GM18870 (cell line): ENCODE measurements at regions not wholly inside any gene's neighbourhood (a gene's known extent, or its start where the extent isn't known, plus 50 kb on each side); places are given as distances from the start of the nearest gene placed in this dataset.

Experiments used
- ATAC-seq: cut with Tn5 transposase; IDR thresholded peaks from one replicate; pipeline ENCODE4 v1.9.1; 2021; ENCODE audit warnings: moderate library complexity; ENCODE audit not compliant: unreplicated experiment

- ATAC-seq = no peak
These were observed 99.6 kb upstream of the CACNA1E start for GRCh38 chr1:181383695-181384094.

DNA sequence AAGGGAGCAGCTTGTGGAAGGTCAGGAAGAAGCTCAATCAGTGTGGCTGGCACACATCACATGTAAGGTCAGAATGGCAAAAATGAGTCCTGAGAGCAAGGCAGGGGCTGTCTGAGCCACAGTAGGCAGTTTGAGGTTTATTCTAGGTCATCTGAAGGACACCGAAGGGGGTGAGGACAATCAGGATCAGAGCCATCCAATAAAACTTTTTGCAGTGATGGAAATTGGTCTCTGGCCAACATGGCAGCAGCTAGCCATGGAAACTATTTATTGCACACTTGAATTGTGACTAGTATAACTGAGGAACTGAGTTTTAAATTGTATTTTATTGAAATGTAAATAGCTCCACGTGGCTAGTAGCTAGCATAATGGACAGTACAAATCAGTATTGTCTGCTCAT is 97.0 kb upstream of the CACNA1E start:
- ATAC-seq = no peak

DNA sequence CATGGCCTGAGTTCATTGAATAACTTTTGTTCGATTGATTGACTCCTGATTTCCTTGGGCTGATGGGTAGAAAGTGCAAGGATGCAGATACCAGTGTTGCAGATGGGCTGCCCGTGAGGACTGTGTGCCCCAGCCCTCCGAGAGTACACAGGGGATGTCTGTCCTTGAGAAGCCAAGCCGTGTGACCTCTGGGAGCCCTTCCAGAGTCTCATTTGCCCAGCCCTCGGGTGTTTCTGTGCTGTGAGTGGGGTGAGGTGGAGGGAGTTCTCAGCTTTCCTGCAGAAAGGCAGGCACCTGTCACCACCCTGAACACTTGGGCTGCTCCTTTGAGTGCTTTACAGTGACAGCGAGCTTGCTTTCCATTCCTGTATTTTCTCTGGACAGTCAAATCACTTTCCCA is 96.4 kb upstream of the CACNA1E start:
- no peak for ATAC-seq

DNA sequence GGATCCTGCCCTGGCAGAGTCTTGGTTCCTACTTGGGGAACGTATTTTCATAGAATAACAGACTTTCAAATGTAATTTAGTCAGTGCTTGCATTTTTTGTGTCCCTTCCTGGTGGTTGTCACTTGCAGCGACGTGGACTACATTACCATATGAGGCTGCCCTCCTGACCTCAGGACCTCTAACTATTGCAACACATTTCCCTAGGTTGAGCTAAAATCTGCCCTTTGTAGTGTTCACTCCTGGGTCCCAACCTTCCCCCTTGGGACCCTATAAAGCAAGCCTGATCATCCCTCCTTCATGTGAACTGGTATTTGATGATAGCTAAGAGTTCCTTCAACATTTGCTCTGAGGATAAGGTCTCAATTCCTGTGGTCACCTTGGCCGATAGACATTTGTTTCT is 95.6 kb upstream of the CACNA1E start:
- no peak for ATAC-seq

- no peak for ATAC-seq
These were observed 92.8 kb upstream of the CACNA1E start for GRCh38 chr1:181390410-181391077.

DNA sequence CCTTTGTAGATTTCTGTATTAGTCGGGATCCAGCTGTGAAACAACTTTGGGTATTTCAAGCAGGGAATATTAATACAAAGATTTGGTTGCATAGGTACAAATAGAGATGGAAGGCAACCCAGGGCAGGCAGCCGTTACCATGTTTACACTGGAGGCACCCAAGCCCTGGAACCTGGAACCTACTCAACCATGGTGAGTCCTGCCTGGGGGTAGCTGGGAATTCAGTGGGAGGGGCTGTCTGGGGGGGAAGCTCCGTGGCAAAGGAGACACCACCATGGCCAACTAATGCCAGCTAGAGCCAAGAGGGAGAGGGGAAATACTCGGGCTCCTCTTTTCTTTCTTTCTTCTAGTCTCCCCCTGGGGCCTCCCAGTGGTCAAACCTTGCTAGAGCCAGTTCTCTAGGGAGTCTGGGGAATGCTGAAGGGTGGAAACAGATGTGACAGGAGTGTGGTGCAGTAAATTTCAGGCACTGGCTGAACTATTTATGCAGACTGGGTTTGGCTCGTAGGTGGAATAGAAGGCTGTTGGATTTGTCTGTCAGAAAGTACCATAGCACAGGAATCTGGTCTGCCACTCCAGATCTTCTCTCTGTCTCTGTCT is 91.9 kb upstream of the CACNA1E start:
- ATAC-seq = no peak

DNA sequence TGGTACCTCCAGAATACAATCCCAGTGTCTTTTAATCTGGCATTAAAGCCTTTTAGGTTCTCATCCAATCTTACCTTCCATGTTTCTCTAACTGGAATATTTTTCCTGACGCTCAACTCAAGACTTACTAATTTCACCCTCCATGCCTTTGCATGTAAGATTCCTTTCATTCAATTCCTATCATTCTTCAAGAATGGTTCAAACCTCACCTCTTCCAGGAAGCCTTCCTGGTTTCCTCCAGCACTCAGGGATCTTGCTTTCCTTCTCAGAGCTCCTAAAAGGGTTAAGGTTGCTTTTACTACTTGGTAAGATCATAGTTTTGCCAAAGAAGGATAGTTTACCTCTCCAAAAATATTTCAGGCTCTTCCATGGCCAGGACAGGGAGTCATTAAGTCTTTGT is 91.2 kb upstream of the CACNA1E start:
- ATAC-seq = no peak

- ATAC-seq = no peak
These were observed 90.6 kb upstream of the CACNA1E start for GRCh38 chr1:181392613-181393220.

GRCh38 chr1:181394766-181395165 is 88.6 kb upstream of the CACNA1E start:
- ATAC-seq = no peak

DNA sequence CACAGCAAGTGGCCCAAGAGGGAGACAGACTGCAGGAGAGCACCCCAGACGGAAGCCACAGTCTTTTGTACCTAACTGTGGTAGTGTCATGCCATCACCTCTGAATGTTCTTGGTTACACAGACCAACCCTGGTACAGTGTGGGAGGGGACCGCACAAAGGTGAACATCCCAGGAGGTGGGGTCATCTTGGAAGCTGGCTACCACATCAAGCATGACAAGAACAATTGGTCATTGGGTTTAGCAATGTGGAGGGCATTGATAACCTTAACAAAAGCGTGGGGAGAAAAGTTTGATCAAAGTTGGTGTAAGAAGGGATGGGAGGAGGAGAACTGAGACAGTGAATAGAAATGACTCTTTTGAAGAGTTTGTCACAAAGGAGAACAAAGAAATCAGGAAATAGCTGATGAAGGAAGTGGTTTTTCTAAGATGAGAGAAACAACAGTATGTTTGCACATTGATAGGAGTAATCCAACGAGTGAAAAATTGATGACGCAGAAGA is 87.1 kb upstream of the CACNA1E start:
- ATAC-seq = no peak

DNA sequence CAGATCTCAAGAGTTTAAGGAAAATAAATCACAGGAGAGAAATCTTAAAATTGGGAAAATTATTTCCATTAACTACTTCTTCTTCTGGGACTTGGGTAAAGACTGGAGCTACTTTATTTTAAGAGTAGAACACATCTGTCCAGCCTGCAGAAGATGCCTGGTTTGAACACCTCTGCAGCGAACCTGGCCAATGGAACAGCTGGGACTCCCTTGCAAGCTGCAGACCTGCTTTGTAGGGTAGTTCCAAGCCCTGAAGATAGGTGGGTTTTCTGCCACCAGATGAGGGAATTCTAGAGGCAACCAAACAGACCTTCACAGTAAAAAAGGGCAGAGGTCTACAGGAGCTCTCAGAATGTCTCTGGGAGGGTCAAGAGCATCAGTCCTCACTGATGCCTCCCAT is 86.5 kb upstream of the CACNA1E start:
- ATAC-seq = no peak

GRCh38 chr1:181397845-181398244 is 85.5 kb upstream of the CACNA1E start:
- peak; percentile 66 for ATAC-seq

GRCh38 chr1:181398544-181398943 is 84.8 kb upstream of the CACNA1E start:
- peak; percentile 91 for ATAC-seq

DNA sequence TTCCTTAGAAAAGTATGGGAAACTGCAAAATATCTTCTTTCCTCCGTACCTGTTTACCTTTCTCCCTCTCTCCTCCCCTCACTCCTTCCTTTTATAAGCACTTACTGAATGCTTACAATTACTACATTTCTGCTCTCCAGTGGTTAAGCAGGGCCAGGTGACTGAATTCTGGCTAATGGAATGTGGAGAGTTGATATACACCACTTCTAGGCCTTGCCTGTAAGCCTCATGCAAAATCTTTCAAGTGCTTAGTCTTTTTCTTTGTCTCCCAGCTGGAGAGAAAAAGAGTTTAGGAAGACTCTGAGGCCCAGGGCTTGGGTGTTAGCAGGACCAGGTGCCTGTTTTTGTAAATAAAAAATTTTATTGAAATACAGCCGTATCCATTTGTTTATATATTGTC is 77.7 kb upstream of the CACNA1E start:
- ATAC-seq = no peak

DNA sequence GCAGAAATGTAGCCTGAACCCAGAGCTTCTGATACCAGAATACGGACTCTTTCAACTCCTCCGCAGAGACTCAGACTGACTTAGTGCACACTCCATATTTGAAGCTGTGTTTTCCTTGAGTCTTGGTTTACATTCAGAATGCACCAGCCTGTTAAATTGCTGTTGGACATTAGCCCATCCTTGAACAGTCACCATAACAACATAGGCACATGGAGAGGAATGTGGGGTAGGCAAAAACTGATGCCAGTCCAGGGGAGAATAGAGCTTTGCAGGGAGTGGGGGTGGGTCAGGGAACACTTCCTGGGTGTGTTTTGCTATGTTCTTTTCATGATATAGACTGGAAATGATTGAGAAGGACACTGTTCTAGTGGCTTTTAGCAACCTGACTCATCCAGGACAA is 76.3 kb upstream of the CACNA1E start:
- no peak for ATAC-seq

DNA sequence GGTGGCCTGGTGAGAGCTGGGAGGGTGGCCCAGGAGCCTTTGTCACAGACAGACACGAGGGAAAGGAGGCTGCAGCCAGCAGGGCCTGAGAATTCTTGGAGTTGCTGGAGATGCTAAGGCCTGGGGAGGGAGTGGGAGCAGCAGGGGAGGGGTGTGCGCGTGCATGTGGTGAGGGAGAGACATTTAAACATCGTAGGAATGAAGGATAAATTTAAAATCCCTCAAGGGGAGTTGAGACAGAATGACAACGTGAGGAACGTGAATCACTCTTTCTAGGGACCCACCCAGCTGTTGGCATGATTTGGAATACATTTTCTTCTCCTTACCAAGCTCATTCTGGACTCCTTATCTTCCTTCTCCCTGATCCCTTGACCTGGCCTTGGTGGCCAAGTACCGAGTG is 73.3 kb upstream of the CACNA1E start:
- ATAC-seq = no peak

- ATAC-seq = no peak
These were observed 70.6 kb upstream of the CACNA1E start for GRCh38 chr1:181412746-181413145.

DNA sequence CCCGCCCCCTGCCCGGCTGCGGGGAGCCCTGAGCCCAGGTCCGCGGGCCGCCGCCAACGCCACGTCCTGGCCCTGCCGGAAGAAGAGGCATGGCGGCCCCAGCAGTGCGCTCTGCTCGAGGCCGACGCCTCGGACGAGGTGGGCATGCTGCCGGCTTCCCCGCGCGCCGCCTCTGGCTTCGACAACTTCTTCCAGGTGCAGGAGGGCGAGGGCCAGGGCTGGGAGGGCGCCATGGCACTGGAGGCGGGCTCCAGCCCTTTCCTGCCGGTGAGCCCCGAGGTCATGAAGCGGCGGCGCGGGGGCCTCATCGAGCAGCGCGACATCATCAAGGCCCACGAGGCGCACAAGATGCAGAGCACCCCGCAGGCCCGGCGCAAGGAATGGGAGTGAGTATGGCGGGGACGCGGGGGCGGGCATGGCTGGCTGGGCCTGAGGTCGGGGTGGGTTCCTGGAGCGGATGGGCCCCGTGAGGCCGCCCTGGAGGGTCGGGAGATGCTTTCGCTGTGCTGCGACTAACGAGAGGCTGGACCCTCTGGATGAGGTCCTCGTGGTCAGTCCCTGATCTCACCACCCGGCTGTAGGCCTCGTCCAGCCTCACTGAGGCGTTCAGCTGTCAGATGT is 70.0 kb upstream of the CACNA1E start:
- ATAC-seq = no peak

- ATAC-seq = no peak
These were observed 69.5 kb upstream of the CACNA1E start for GRCh38 chr1:181413836-181414235.

- ATAC-seq = no peak
These were observed 67.0 kb upstream of the CACNA1E start for GRCh38 chr1:181416268-181416860.

GRCh38 chr1:181417915-181418314 is 65.4 kb upstream of the CACNA1E start:
- no peak for ATAC-seq
